Stomach (tissue), 4 donors: ENCODE measurements at regions not wholly inside any gene's neighbourhood (a gene's known extent, or its start where the extent isn't known, plus 50 kb on each side); places are given as distances from the start of the nearest gene placed in this dataset.

Experiments used
- POLR2A ChIP-seq, 4 donors: fragments of 450-650 bp; IDR thresholded peaks; one replicate each; pipeline ENCODE4 v1.6.1; 2016; ENCODE audit warnings: antibody characterized with exemption in 4 of 4, control low read depth in 2 of 4, mild to moderate bottlenecking in 1 of 4, moderate library complexity in 1 of 4
- TF ChIP-seq, protein P1 (sequence below), 7 experiments: fragments of 450-650 bp in 4 of 7; fragments of 200-600 bp in 3 of 7; sonication (generic) in 3 of 7; IDR thresholded peaks; one replicate each; pipeline ENCODE4 v1.5.1; 2016 to 2019; ENCODE audit warnings: antibody characterized with exemption in 7 of 7, control low read depth in 2 of 7, mild to moderate bottlenecking in 1 of 7

DNA sequence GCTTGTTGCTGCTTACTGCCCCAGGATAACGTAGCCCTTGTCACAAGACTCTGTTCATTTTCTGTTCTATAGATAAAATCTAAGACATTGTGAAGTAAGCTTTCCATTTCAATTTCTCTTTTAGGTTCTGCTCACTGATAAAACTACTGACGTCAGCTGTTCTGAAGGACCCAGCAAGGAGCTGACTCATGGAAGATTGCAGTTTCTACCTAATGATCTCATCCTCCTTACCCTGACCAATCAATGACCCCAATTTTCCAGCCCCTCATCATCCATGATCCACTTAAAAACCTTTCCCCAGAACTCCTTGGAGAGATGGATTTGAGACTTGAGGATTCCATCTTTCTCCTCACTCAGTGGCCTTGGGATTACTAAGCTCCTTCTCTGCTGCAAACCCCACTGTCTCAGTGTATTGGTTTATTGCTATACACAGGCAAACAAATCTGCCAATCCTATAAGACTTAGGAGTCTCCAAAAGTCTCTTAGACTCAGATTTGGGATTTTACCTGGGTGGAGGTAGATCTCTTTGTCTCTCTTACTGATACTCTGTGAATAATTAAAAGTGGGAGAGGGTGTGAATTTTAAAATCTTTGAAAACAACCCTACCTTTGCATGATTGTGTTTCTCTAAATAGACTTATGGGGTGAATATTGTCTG is 109.2 kb upstream of the TRIM24 start:
- TF ChIP-seq, protein P1, sequence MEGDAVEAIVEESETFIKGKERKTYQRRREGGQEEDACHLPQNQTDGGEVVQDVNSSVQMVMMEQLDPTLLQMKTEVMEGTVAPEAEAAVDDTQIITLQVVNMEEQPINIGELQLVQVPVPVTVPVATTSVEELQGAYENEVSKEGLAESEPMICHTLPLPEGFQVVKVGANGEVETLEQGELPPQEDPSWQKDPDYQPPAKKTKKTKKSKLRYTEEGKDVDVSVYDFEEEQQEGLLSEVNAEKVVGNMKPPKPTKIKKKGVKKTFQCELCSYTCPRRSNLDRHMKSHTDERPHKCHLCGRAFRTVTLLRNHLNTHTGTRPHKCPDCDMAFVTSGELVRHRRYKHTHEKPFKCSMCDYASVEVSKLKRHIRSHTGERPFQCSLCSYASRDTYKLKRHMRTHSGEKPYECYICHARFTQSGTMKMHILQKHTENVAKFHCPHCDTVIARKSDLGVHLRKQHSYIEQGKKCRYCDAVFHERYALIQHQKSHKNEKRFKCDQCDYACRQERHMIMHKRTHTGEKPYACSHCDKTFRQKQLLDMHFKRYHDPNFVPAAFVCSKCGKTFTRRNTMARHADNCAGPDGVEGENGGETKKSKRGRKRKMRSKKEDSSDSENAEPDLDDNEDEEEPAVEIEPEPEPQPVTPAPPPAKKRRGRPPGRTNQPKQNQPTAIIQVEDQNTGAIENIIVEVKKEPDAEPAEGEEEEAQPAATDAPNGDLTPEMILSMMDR (IDR thresholded peaks at IDR 0.05), result no peak
- TF ChIP-seq POLR2A (IDR thresholded peaks at IDR 0.05), result no peak
